H9 (cell line): ENCODE measurements at regions not wholly inside any gene's neighbourhood (a gene's known extent, or its start where the extent isn't known, plus 50 kb on each side); places are given as distances from the start of the nearest gene placed in this dataset.

Experiments
- DNase-seq: peaks from one replicate; pipeline ENCODE4 v3.0.0-alpha.2; 2017
- H2AFZ ChIP-seq: one replicate; pipeline ENCODE4 v1.6.1; 2013; ENCODE audit warnings: mild to moderate bottlenecking, low read length, control low read depth, moderate library complexity
- H2AK5ac ChIP-seq: 2 replicates; pipeline ENCODE4 v1.6.1; 2013; ENCODE audit warnings: low read length, control low read depth, mixed read lengths; ENCODE audit not compliant: insufficient read length
- H2BK120ac ChIP-seq: one replicate; pipeline ENCODE4 v1.6.1; 2013; ENCODE audit warnings: low read depth, mild to moderate bottlenecking, low read length, control low read depth, inconsistent platforms; ENCODE audit not compliant: poor library complexity, severe bottlenecking
- H2BK12ac ChIP-seq: 2 replicates; pipeline ENCODE4 v1.6.1; 2013; ENCODE audit warnings: low read length, control low read depth, mixed read lengths, low read depth; ENCODE audit not compliant: insufficient read length
- H2BK15ac ChIP-seq: 2 replicates; pipeline ENCODE4 v1.6.1; 2013; ENCODE audit warnings: low read depth, low read length, control low read depth
- H2BK20ac ChIP-seq: one replicate; pipeline ENCODE4 v1.6.1; 2013; ENCODE audit warnings: low read depth, mild to moderate bottlenecking, low read length, control low read depth, inconsistent platforms; ENCODE audit not compliant: poor library complexity, severe bottlenecking
- H2BK5ac ChIP-seq: 2 replicates; pipeline ENCODE4 v1.6.1; 2013; ENCODE audit warnings: low read length, control low read depth, mixed read lengths; ENCODE audit not compliant: insufficient read length
- H3K14ac ChIP-seq: 2 replicates; pipeline ENCODE4 v1.6.1; 2013; ENCODE audit warnings: low read length, control low read depth; ENCODE audit not compliant: insufficient read depth
- H3K18ac ChIP-seq: 2 replicates; pipeline ENCODE4 v1.6.1; 2013; ENCODE audit warnings: low read depth, mild to moderate bottlenecking, mixed read lengths, low read length, control low read depth; ENCODE audit not compliant: insufficient read length
- H3K23ac ChIP-seq: 2 replicates; pipeline ENCODE4 v1.6.1; 2013; ENCODE audit warnings: low read length, control low read depth, mixed read lengths, low read depth; ENCODE audit not compliant: insufficient read length
- H3K23me2 ChIP-seq: 2 replicates; pipeline ENCODE4 v1.6.1; 2013; ENCODE audit warnings: low read depth, mild to moderate bottlenecking, mixed read lengths, low read length, control low read depth; ENCODE audit not compliant: insufficient read length, poor library complexity, severe bottlenecking
- H3K27ac ChIP-seq: 2 replicates; pipeline ENCODE4 v1.5.1; 2013; ENCODE audit warnings: low read length, control low read depth, mixed read lengths, low read depth; ENCODE audit not compliant: insufficient read length
- H3K27me3 ChIP-seq: 2 replicates; pipeline ENCODE4 v1.6.1; 2013; ENCODE audit warnings: low read length, control low read depth, inconsistent platforms; ENCODE audit not compliant: insufficient read depth
- H3K4ac ChIP-seq: 2 replicates; pipeline ENCODE4 v1.6.1; 2013; ENCODE audit warnings: low read depth, mild to moderate bottlenecking, control low read depth, inconsistent platforms, low read length, moderate library complexity
- H3K4me1 ChIP-seq: 2 replicates; pipeline ENCODE4 v1.6.1; 2013; ENCODE audit warnings: low read length, control low read depth, inconsistent platforms; ENCODE audit not compliant: insufficient read depth
- H3K4me2 ChIP-seq: 2 replicates; pipeline ENCODE4 v1.6.1; 2013; ENCODE audit warnings: low read length, control low read depth, mixed read lengths; ENCODE audit not compliant: insufficient read length, insufficient read depth
- H3K56ac ChIP-seq: 2 replicates; pipeline ENCODE4 v1.6.1; 2013; ENCODE audit warnings: low read depth, mild to moderate bottlenecking, mixed read lengths, low read length, control low read depth; ENCODE audit not compliant: insufficient read length
- H3K79me1 ChIP-seq: 2 replicates; pipeline ENCODE4 v1.6.1; 2013; ENCODE audit warnings: low read depth, mild to moderate bottlenecking, moderate library complexity, low read length, control low read depth, inconsistent platforms; ENCODE audit not compliant: insufficient read depth, poor library complexity, severe bottlenecking
- H3K79me2 ChIP-seq: 2 replicates; pipeline ENCODE4 v1.6.1; 2013; ENCODE audit warnings: low read length, control low read depth, inconsistent platforms; ENCODE audit not compliant: insufficient read depth
- H3K9ac ChIP-seq: 2 replicates; pipeline ENCODE4 v1.6.1; 2013; ENCODE audit warnings: low read length, control low read depth, mixed read lengths; ENCODE audit not compliant: insufficient read length; ENCODE audit errors: extremely low read depth
- H3K9me3 ChIP-seq: one replicate; pipeline ENCODE4 v1.6.1; 2013; ENCODE audit warnings: low read depth, low read length, inconsistent platforms; ENCODE audit not compliant: control insufficient read depth
- H3T11ph ChIP-seq: one replicate; pipeline ENCODE4 v1.6.1; 2013; ENCODE audit warnings: mild to moderate bottlenecking, low read length, control low read depth, inconsistent platforms
- H4K20me1 ChIP-seq: one replicate; pipeline ENCODE4 v1.6.1; 2013; ENCODE audit not compliant: control insufficient read depth, insufficient read length, insufficient read depth
- H4K5ac ChIP-seq: 2 replicates; pipeline ENCODE4 v1.6.1; 2013; ENCODE audit warnings: low read depth, mild to moderate bottlenecking, mixed read lengths, low read length, control low read depth; ENCODE audit not compliant: insufficient read length
- H4K8ac ChIP-seq: replicated peaks from 2 replicates; pipeline ENCODE4 v1.6.1; 2013; ENCODE audit warnings: low read length, control low read depth, mixed read lengths, low read depth; ENCODE audit not compliant: insufficient read length
- H4K91ac ChIP-seq: 2 replicates; pipeline ENCODE4 v1.6.1; 2013; ENCODE audit warnings: low read depth, mild to moderate bottlenecking, moderate library complexity, mixed read lengths, low read length, control low read depth; ENCODE audit not compliant: insufficient read length
- H3K27ac Mint-ChIP-seq, 3 experiments: 2 replicates in 2 of 3; 3 replicates in 1 of 3; pipeline ENCODE4 v1.8.0; 2020 to 2021; ENCODE audit warnings: mixed read lengths in 3 of 3, mild to moderate bottlenecking in 1 of 3, moderate library complexity in 1 of 3
- H3K27me3 Mint-ChIP-seq: 2 replicates; pipeline ENCODE4 v1.8.0; 2021; ENCODE audit warnings: low read depth, mild to moderate bottlenecking, moderate library complexity, mixed read lengths
- H3K36me3 Mint-ChIP-seq, 3 experiments: 2 replicates in 2 of 3; 3 replicates in 1 of 3; pipeline ENCODE4 v1.8.0; 2020 to 2021; ENCODE audit warnings: low read depth in 3 of 3, mixed read lengths in 3 of 3; ENCODE audit not compliant: insufficient read depth in 1 of 3
- H3K4me1 Mint-ChIP-seq, 2 experiments: 2 replicates each; pipeline ENCODE4 v1.8.0; 2020; ENCODE audit warnings: mixed read lengths in 2 of 2
- H3K4me3 Mint-ChIP-seq, 2 experiments: 2 replicates in 1 of 2; 3 replicates in 1 of 2; pipeline ENCODE4 v1.8.0; 2020 to 2021; ENCODE audit warnings: mild to moderate bottlenecking in 2 of 2, mixed read lengths in 2 of 2, moderate library complexity in 1 of 2
- H3K9me3 Mint-ChIP-seq, 2 experiments: 2 replicates in 1 of 2; 3 replicates in 1 of 2; pipeline ENCODE4 v1.8.0; 2020; ENCODE audit warnings: mild to moderate bottlenecking in 2 of 2, mixed read lengths in 2 of 2, moderate library complexity in 1 of 2
- CTCF ChIP-seq: fragments of 200-600 bp; sonication (generic); conservative IDR thresholded peaks from 3 replicates; pipeline ENCODE4 v1.8.0; 2021; ENCODE audit warnings: antibody characterized with exemption, mild to moderate bottlenecking
- WGBS: extraction: QIAGEN DNeasy Blood & Tissue Kit; methylation state at CpG from one replicate; pipeline ENCODE4 v1.1.7; 2013; ENCODE audit warnings: missing lambda C conversion rate, low lambda C conversion rate, mixed read lengths; ENCODE audit not compliant: insufficient read length; ENCODE audit errors: extremely low coverage; 5-methylcytosine and 5-hydroxymethylcytosine counted together

- Mint-ChIP-seq H3K36me3 (no peaks in the 10 kb centered on the region), H3K4me3 (no peak overlapping the region), H3K27ac (no peak overlapping the region), H3K9me3 (no peaks in the 10 kb centered on the region), H3K27me3 (no peaks in the 10 kb centered on the region), H3K4me1 (no peaks in the 10 kb centered on the region)
- no peak overlapping the region for H2BK20ac ChIP-seq
- no peak overlapping the region for H3K27ac ChIP-seq
- no peaks in the 10 kb centered on the region for H3K23me2 ChIP-seq
- H4K5ac ChIP-seq = no peak overlapping the region
- no peak overlapping the region for H3K4ac ChIP-seq
- no peak overlapping the region for H2AFZ ChIP-seq
- H3K56ac ChIP-seq = no peak overlapping the region
- H2BK5ac ChIP-seq = no peak overlapping the region
- H4K20me1 ChIP-seq = no peaks in the 10 kb centered on the region
- no peak overlapping the region for H2BK120ac ChIP-seq
- no CpG with 5 or more reads among the region's 7 CpGs for WGBS
- H3K9ac ChIP-seq = no peak overlapping the region
- H3K79me2 ChIP-seq = no peaks in the 10 kb centered on the region
- no peak overlapping the region for H3K14ac ChIP-seq
- H3T11ph ChIP-seq = no peak overlapping the region
- no peak overlapping the region for H4K8ac ChIP-seq
- no peaks in the 10 kb centered on the region for H3K9me3 ChIP-seq
- no peak overlapping the region for H2BK12ac ChIP-seq
- no peak overlapping the region for H3K18ac ChIP-seq
- H3K4me1 ChIP-seq = no peaks in the 10 kb centered on the region
- DNase-seq = no peak
- no peak overlapping the region for H3K4me2 ChIP-seq
- no peaks in the 10 kb centered on the region for H3K27me3 ChIP-seq
- no peak overlapping the region for H3K23ac ChIP-seq
- no peak overlapping the region for H2BK15ac ChIP-seq
- no peak overlapping the region for H2AK5ac ChIP-seq
- no peak overlapping the region for H4K91ac ChIP-seq
- H3K79me1 ChIP-seq = no peaks in the 10 kb centered on the region
- no peak for TF ChIP-seq CTCF
Observed at GRCh38 chr6:47890326-47890875, 108.6 kb downstream of the OPN5 start.
